ENCODE measurements at regions not wholly inside any gene's neighbourhood (a gene's known extent, or its start where the extent isn't known, plus 50 kb on each side); places are given as distances from the start of the nearest gene placed in this dataset.
"Not testable (repeated sequence)": the region's sequence is repeated elsewhere in the genome, so short reads cannot be mapped to it uniquely, and the experiment has no call there.

- CTCF ChIA-PET = no interaction called here
These were observed 459.3 kb upstream of the PRR20A start for GRCh38 chr13:56681404-56681803.

GRCh38 chr13:56687131-56687530, 453.6 kb upstream of the PRR20A start:
- CTCF ChIA-PET = no interaction called here
- POLR2A ChIA-PET = no interaction called here

More at GRCh38 chr13:56681404-56681803, 459.3 kb upstream of the PRR20A start:
- POLR2A ChIA-PET = no interaction called here

- CTCF ChIA-PET = no interaction called here
- POLR2A ChIA-PET = no interaction called here
These were observed 443.7 kb upstream of the PRR20A start for GRCh38 chr13:56697011-56697410.

- CTCF ChIA-PET = interaction anchor here (0.7 kb wide), 1 partner anchor 694 kb away, joined by 3 read pairs; no protein-coding TSS in a partner anchor
- POLR2A ChIA-PET = no interaction called here
These were observed 440.4 kb upstream of the PRR20A start for GRCh38 chr13:56700324-56700723.

GRCh38 chr13:56706485-56706884, 434.2 kb upstream of the PRR20A start:
- ChIA-PET CTCF (no interaction called here), POLR2A (no interaction called here)

GRCh38 chr13:56713656-56714055, 427.1 kb upstream of the PRR20A start:
- POLR2A ChIA-PET = no interaction called here
- CTCF ChIA-PET = no interaction called here

- ChIA-PET CTCF (no interaction called here), POLR2A (no interaction called here)
These were observed 421.9 kb upstream of the PRR20A start for GRCh38 chr13:56718791-56719190.

- ChIA-PET CTCF (no interaction called here), POLR2A (no interaction called here)
These were observed 419.9 kb upstream of the PRR20A start for GRCh38 chr13:56720841-56721240.

GRCh38 chr13:56735537-56735942, 405.2 kb upstream of the PRR20A start:
- CTCF ChIA-PET = no interaction called here
- POLR2A ChIA-PET = no interaction called here

- ChIA-PET POLR2A (no interaction called here), CTCF (no interaction called here)
These were observed 403.8 kb upstream of the PRR20A start for GRCh38 chr13:56736966-56737365.

- POLR2A ChIA-PET = no interaction called here
- CTCF ChIA-PET = no interaction called here
These were observed 388.1 kb upstream of the PRR20A start for GRCh38 chr13:56752636-56753035.

- CTCF ChIA-PET = no interaction called here
- POLR2A ChIA-PET = no interaction called here
These were observed 385.4 kb upstream of the PRR20A start for GRCh38 chr13:56755181-56755935.

GRCh38 chr13:56763333-56763732, 377.4 kb upstream of the PRR20A start:
- CTCF ChIA-PET, POLR2A ChIA-PET: not testable (repeated sequence)

GRCh38 chr13:56773148-56773547, 367.6 kb upstream of the PRR20A start:
- CTCF ChIA-PET = no interaction called here
- POLR2A ChIA-PET = no interaction called here

- POLR2A ChIA-PET = no interaction called here
- CTCF ChIA-PET = no interaction called here
These were observed 351.2 kb upstream of the PRR20A start for GRCh38 chr13:56789527-56789926.

GRCh38 chr13:56837161-56837560, 303.6 kb upstream of the PRR20A start:
- ChIA-PET POLR2A (no interaction called here), CTCF (no interaction called here)

- ChIA-PET CTCF (no interaction called here), POLR2A (no interaction called here)
These were observed 289.9 kb upstream of the PRR20A start for GRCh38 chr13:56850852-56851251.

- ChIA-PET POLR2A (no interaction called here), CTCF (no interaction called here)
These were observed 279.2 kb upstream of the PRR20A start for GRCh38 chr13:56861476-56861875.

GRCh38 chr13:56864451-56864850, 276.3 kb upstream of the PRR20A start:
- ChIA-PET POLR2A (no interaction called here), CTCF (no interaction called here)

GRCh38 chr13:56865416-56865815, 275.3 kb upstream of the PRR20A start:
- ChIA-PET CTCF (no interaction called here), POLR2A (no interaction called here)

GRCh38 chr13:56869671-56870070, 271.0 kb upstream of the PRR20A start:
- ChIA-PET POLR2A (no interaction called here), CTCF (no interaction called here)

GRCh38 chr13:56886398-56886797, 254.3 kb upstream of the PRR20A start:
- CTCF ChIA-PET = no interaction called here
- POLR2A ChIA-PET = no interaction called here

- ChIA-PET POLR2A (no interaction called here), CTCF (no interaction called here)
These were observed 252.3 kb upstream of the PRR20A start for GRCh38 chr13:56888455-56888854.
